Esophagus muscularis mucosa (tissue), 4 donors: ENCODE measurements at regions not wholly inside any gene's neighbourhood (a gene's known extent, or its start where the extent isn't known, plus 50 kb on each side); places are given as distances from the start of the nearest gene placed in this dataset.

Experiments used
- DNase-seq: peaks from one replicate; pipeline ENCODE4 v3.0.0-alpha.2; 2017; ENCODE audit errors: extremely low spot score
- H3K27ac ChIP-seq, 4 donors: fragments of 200-600 bp; sonication (generic); replicated peaks in 1 of 4; 1 replicate in 3 of 4; 2 replicates in 1 of 4; pipeline ENCODE4 v1.5.1; 2016 to 2019; ENCODE audit warnings: mild to moderate bottlenecking in 1 of 4
- H3K27me3 ChIP-seq, 4 donors: fragments of 200-600 bp; sonication (generic); one replicate each; pipeline versions ENCODE4 v1.5.1 to v1.6.0; 2016 to 2019
- H3K36me3 ChIP-seq, 4 donors: fragments of 200-600 bp; sonication (generic); one replicate each; pipeline ENCODE4 v1.5.1; 2016 to 2019
- H3K4me1 ChIP-seq, 4 donors: fragments of 200-600 bp; sonication (generic); one replicate each; pipeline ENCODE4 v1.5.1; 2016 to 2019
- H3K4me3 ChIP-seq, 4 donors: fragments of 200-600 bp; sonication (generic); 1 replicate in 2 of 4; 2 replicates in 2 of 4; pipeline ENCODE4 v1.5.1; 2016 to 2019; ENCODE audit warnings: mild to moderate bottlenecking in 4 of 4, moderate library complexity in 1 of 4
- H3K9me3 ChIP-seq, 4 donors: fragments of 200-600 bp; sonication (generic); 1 replicate in 3 of 4; 2 replicates in 1 of 4; pipeline ENCODE4 v1.5.1; 2016 to 2019
- EP300 ChIP-seq: sonication (generic); formaldehyde crosslinking; IDR thresholded peaks from one replicate; pipeline ENCODE4 v1.6.1; 2017; ENCODE audit warnings: antibody characterized with exemption
- POLR2A ChIP-seq: fragments of 450-650 bp; IDR thresholded peaks from one replicate; pipeline ENCODE4 v1.6.1; 2017; ENCODE audit warnings: antibody characterized with exemption, moderate library complexity, mild to moderate bottlenecking, low read depth
- POLR2AphosphoS5 ChIP-seq, 2 donors: sonication (generic); formaldehyde crosslinking; IDR thresholded peaks; one replicate each; pipeline ENCODE4 v1.6.1; 2017; ENCODE audit warnings: antibody characterized with exemption in 2 of 2
- WGBS: methylation state at CpG from one replicate; pipeline ENCODE4 v1.1.5; 2018; 5-methylcytosine and 5-hydroxymethylcytosine counted together
- intact Hi-C: fragments of 100-400 bp; cut with DNase I; formaldehyde crosslinking; loops from one replicate; pipeline ENCODE4 v1.15.1; 2023
- TF ChIP-seq, protein P1 (sequence below), 3 experiments: fragments of 200-600 bp in 2 of 3; fragments of 450-650 bp in 1 of 3; sonication (generic) in 2 of 3; IDR thresholded peaks; one replicate each; pipeline ENCODE4 v1.5.1; 2017 to 2019; ENCODE audit warnings: antibody characterized with exemption in 3 of 3, mild to moderate bottlenecking in 2 of 3, moderate library complexity in 1 of 3

GRCh38 chr11:33622806-33623205 lies 77.8 kb downstream of the C11orf91 start:
- Histone ChIP-seq H3K4me1 (no peaks in the 10 kb centered on the region), H3K9me3 (no peaks in the 10 kb centered on the region), H3K27ac (no peak overlapping the region), H3K36me3 (no peaks in the 10 kb centered on the region), H3K27me3 (no peaks in the 10 kb centered on the region), H3K4me3 (no peak overlapping the region)
- TF ChIP-seq POLR2A (no peak), POLR2AphosphoS5 (IDR thresholded peaks at IDR 0.05) (no peak), EP300 (no peak)
- TF ChIP-seq, protein P1, sequence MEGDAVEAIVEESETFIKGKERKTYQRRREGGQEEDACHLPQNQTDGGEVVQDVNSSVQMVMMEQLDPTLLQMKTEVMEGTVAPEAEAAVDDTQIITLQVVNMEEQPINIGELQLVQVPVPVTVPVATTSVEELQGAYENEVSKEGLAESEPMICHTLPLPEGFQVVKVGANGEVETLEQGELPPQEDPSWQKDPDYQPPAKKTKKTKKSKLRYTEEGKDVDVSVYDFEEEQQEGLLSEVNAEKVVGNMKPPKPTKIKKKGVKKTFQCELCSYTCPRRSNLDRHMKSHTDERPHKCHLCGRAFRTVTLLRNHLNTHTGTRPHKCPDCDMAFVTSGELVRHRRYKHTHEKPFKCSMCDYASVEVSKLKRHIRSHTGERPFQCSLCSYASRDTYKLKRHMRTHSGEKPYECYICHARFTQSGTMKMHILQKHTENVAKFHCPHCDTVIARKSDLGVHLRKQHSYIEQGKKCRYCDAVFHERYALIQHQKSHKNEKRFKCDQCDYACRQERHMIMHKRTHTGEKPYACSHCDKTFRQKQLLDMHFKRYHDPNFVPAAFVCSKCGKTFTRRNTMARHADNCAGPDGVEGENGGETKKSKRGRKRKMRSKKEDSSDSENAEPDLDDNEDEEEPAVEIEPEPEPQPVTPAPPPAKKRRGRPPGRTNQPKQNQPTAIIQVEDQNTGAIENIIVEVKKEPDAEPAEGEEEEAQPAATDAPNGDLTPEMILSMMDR (IDR thresholded peaks at IDR 0.05): no peak
- 78% methylated on average over 6 of the region's 6 CpGs for WGBS
- intact Hi-C loops: no loop called here
- DNase-seq: no peak

DNA sequence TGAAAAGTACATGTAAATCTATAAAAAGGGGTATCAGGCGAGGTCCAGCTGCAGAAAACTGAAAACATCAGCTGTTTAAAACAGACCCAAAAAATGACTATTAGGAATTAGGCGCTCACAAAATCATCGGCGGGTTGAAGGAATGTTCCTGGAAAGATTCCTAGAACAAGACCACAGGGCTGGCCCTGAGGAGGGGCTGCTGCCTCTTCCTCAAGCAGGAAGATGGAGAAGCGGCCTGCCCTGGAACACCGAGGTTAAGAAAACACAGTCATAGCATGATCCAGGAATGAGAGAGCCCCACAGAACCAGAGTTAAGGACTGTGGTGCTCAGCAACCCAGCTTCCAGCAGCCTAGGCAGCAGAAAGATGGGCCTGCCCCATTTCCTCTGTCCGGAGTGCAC lies 78.4 kb downstream of the C11orf91 start:
- H3K27ac ChIP-seq: no peak overlapping the region
- H3K36me3 ChIP-seq: no peaks in the 10 kb centered on the region
- intact Hi-C loops: no loop called here
- 45% methylated on average over 7 of the region's 7 CpGs for WGBS
- DNase-seq: no peak
- H3K9me3 ChIP-seq: no peaks in the 10 kb centered on the region
- no peak overlapping the region for H3K4me3 ChIP-seq
- H3K27me3 ChIP-seq: no peaks in the 10 kb centered on the region
- no peaks in the 10 kb centered on the region for H3K4me1 ChIP-seq
- no peak for TF ChIP-seq EP300
- TF ChIP-seq, protein P1 (IDR thresholded peaks at IDR 0.05): no peak
- no peak for TF ChIP-seq POLR2AphosphoS5 (IDR thresholded peaks at IDR 0.05)
- no peak for TF ChIP-seq POLR2A

GRCh38 chr11:33620423-33621171 lies 80.0 kb downstream of the C11orf91 start:
- H3K36me3 ChIP-seq: no peaks in the 10 kb centered on the region
- H3K9me3 ChIP-seq: no peaks in the 10 kb centered on the region
- H3K27me3 ChIP-seq: peaks cover 0 to 12% (median 1%) of the 10 kb centered on the region in 4 donors
- H3K27ac ChIP-seq: peak overlapping the region in 1 of 4 donors; percentile 33
- WGBS: 55% methylated on average over 6 of the region's 6 CpGs
- no peak for DNase-seq
- H3K4me3 ChIP-seq: no peak overlapping the region
- intact Hi-C loops: no loop called here
- no peak for TF ChIP-seq EP300
- TF ChIP-seq POLR2AphosphoS5 (IDR thresholded peaks at IDR 0.05): no peak
- no peak for TF ChIP-seq POLR2A
- TF ChIP-seq, protein P1 (IDR thresholded peaks at IDR 0.05): no peak
- no peaks in the 10 kb centered on the region for H3K4me1 ChIP-seq

DNA sequence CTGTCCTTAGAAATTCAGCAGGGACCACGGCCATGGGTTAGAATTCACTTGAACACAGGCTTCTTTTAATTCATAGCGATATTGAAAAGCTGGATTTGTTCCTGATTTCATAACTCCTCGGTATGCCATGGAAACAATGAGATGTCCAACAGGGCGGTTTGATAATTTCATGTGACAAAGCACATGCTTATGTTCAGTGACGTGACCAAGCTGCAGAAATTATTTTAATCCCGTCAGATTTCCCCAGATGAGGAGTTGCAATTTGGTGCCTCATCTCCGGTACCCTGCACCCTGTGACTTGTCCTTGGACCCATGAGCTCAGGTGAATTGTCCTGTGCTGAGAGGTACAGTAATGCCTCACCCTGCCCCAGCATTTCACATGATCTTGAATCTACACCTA lies 81.7 kb downstream of the C11orf91 start:
- Histone ChIP-seq H3K4me1 (no peaks in the 10 kb centered on the region), H3K27me3 (peaks cover 0 to 12% (median 1%) of the 10 kb centered on the region in 4 donors), H3K9me3 (no peaks in the 10 kb centered on the region), H3K36me3 (no peaks in the 10 kb centered on the region), H3K27ac (no peak overlapping the region), H3K4me3 (no peak overlapping the region)
- no peak for DNase-seq
- TF ChIP-seq POLR2AphosphoS5 (IDR thresholded peaks at IDR 0.05) (no peak), EP300 (no peak), POLR2A (no peak)
- TF ChIP-seq, protein P1 (IDR thresholded peaks at IDR 0.05): no peak
- WGBS: 79% methylated on average over 7 of the region's 7 CpGs
- intact Hi-C loops: no loop called here

GRCh38 chr11:33618351-33618710 lies 82.3 kb downstream of the C11orf91 start:
- Histone ChIP-seq H3K4me3 (no peak overlapping the region), H3K27me3 (peaks cover 0 to 12% (median 1%) of the 10 kb centered on the region in 4 donors), H3K4me1 (no peaks in the 10 kb centered on the region), H3K27ac (no peak overlapping the region), H3K36me3 (no peaks in the 10 kb centered on the region), H3K9me3 (no peaks in the 10 kb centered on the region)
- no peak for TF ChIP-seq POLR2A
- TF ChIP-seq EP300: no peak
- TF ChIP-seq POLR2AphosphoS5 (IDR thresholded peaks at IDR 0.05): no peak
- TF ChIP-seq, protein P1 (IDR thresholded peaks at IDR 0.05): no peak
- WGBS: 96% methylated on average over 10 of the region's 10 CpGs
- intact Hi-C loops: no loop called here
- no peak for DNase-seq
